HFFc6 (cell line): ENCODE measurements at regions not wholly inside any gene's neighbourhood (a gene's known extent, or its start where the extent isn't known, plus 50 kb on each side); places are given as distances from the start of the nearest gene placed in this dataset.

ENCODE experiments used
- DNase-seq: peaks from one replicate; pipeline ENCODE4 v3.0.0-alpha.2; 2018
- H3K27ac Mint-ChIP-seq: 2 replicates; pipeline ENCODE4 v1.8.0; 2020; ENCODE audit warnings: mild to moderate bottlenecking, mixed read lengths
- H3K27me3 Mint-ChIP-seq: 2 replicates; pipeline ENCODE4 v1.8.0; 2021; ENCODE audit warnings: mild to moderate bottlenecking, moderate library complexity, mixed read lengths; ENCODE audit not compliant: insufficient read depth
- H3K36me3 Mint-ChIP-seq: 2 replicates; pipeline ENCODE4 v1.8.0; 2021; ENCODE audit warnings: low read depth, mixed read lengths
- H3K4me1 Mint-ChIP-seq: 2 replicates; pipeline ENCODE4 v1.8.0; 2020; ENCODE audit warnings: low read depth, mixed read lengths
- H3K4me3 Mint-ChIP-seq: 2 replicates; pipeline ENCODE4 v1.8.0; 2020; ENCODE audit warnings: mild to moderate bottlenecking, moderate library complexity, mixed read lengths
- H3K9me3 Mint-ChIP-seq: 2 replicates; pipeline ENCODE4 v1.8.0; 2020; ENCODE audit warnings: mild to moderate bottlenecking, mixed read lengths
- TF ChIP-seq, protein P1 (sequence below): fragments of 200-600 bp; sonication (generic); IDR thresholded peaks from 2 replicates; pipeline ENCODE4 v1.5.0; 2021; ENCODE audit warnings: antibody characterized with exemption, mild to moderate bottlenecking

DNA sequence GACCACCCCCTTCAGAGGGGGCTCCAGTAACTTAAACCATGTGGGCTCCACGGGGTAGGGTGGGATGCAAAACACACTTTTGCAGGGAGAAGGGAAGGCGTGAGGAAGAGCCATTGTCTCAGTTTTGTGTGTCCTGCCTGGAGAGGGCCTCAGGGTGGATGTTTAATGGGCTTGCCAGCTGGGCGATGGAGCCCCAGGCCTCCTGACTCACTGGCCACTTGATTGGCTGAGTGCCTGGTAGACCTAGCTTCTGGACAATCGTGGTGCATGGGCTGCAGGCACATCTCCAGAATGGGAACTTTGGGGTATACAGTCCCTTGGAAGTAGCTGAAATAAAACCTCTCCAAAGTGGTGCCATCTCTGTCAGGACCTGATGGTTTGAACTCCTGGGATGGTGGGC is 118.3 kb upstream of the MRPS22 start:
- TF ChIP-seq, protein P1, sequence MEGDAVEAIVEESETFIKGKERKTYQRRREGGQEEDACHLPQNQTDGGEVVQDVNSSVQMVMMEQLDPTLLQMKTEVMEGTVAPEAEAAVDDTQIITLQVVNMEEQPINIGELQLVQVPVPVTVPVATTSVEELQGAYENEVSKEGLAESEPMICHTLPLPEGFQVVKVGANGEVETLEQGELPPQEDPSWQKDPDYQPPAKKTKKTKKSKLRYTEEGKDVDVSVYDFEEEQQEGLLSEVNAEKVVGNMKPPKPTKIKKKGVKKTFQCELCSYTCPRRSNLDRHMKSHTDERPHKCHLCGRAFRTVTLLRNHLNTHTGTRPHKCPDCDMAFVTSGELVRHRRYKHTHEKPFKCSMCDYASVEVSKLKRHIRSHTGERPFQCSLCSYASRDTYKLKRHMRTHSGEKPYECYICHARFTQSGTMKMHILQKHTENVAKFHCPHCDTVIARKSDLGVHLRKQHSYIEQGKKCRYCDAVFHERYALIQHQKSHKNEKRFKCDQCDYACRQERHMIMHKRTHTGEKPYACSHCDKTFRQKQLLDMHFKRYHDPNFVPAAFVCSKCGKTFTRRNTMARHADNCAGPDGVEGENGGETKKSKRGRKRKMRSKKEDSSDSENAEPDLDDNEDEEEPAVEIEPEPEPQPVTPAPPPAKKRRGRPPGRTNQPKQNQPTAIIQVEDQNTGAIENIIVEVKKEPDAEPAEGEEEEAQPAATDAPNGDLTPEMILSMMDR = no peak
- Mint-ChIP-seq H3K27ac (no peak overlapping the region), H3K36me3 (no peaks in the 10 kb centered on the region), H3K27me3 (peaks cover 5% of the 10 kb centered on the region), H3K9me3 (no peaks in the 10 kb centered on the region), H3K4me3 (no peak overlapping the region; the same call in 1 of the 2 replicates), H3K4me1 (peaks cover 31% of the 10 kb centered on the region)
- peak; percentile 70 for DNase-seq

DNA sequence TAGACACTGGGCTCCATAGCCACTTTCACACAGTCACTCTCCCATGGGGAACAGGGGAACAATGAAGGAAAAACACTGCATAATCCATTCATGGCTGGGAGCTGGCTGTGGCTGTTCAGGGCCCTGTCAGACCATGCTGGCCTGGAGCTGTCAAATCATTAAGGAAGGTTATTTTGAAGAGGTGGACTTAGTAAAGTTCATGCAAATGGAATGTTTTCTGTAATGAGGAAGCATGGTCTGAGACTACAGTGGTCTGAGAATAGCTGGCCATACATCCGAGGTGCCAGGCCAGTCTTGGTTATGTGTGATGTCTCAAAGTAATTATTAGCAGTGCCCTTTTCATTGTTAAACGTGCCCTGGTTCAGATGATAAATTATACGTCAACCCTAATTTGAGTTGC is 117.1 kb upstream of the MRPS22 start:
- no peak overlapping the region for H3K27ac Mint-ChIP-seq
- H3K9me3 Mint-ChIP-seq = no peaks in the 10 kb centered on the region
- peaks cover 33% of the 10 kb centered on the region for H3K4me1 Mint-ChIP-seq
- no peaks in the 10 kb centered on the region for H3K36me3 Mint-ChIP-seq
- DNase-seq = no peak
- TF ChIP-seq, protein P1 = no peak
- peaks cover 4% of the 10 kb centered on the region for H3K27me3 Mint-ChIP-seq
- H3K4me3 Mint-ChIP-seq = no peak overlapping the region

DNA sequence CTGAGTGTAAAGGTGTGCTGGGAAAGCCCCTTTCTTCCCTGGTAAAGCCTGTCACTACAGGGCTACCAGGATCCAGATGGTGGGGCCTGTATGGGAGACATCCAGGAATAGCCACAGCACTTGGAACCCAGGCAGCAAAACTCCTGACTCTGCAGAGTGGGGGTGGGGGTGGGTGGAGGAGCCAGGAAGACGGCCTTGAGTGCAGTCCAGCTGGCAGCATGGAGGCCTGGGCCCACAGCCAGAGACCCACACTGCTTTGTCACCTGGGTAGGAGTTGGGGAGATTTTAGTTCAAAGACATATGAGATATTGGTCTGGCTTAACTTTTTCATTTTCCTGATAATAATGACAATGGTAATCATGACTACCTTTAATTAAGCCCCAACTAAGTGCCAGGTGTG is 116.7 kb upstream of the MRPS22 start:
- Mint-ChIP-seq H3K4me1 (peaks cover 33% of the 10 kb centered on the region), H3K27ac (no peak overlapping the region), H3K9me3 (no peaks in the 10 kb centered on the region), H3K4me3 (no peak overlapping the region), H3K27me3 (peaks cover 4% of the 10 kb centered on the region), H3K36me3 (no peaks in the 10 kb centered on the region)
- TF ChIP-seq, protein P1 = no peak
- DNase-seq = no peak

DNA sequence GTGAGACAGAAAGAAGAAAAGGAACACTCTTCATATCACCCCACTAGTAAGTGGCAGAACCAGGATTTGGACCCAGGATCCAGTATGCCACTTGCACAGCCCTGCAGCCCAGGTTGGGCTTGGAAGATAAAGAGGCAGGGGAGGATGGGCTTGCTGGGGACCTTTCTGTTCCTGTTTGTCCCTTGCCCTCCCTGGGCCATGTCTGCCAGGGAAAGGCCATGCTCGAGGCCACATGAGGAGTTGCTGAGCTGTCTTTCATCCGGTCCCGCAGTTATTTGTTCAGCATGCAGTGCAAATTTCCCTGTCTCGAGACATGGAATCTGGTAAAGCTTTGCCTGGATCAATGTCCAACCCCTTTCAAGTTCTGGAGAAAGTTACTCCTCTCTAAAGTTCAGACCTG is 116.0 kb upstream of the MRPS22 start:
- Mint-ChIP-seq H3K4me3 (no peak overlapping the region), H3K27me3 (peaks cover 4% of the 10 kb centered on the region), H3K4me1 (peaks cover 33% of the 10 kb centered on the region), H3K36me3 (no peaks in the 10 kb centered on the region), H3K9me3 (no peaks in the 10 kb centered on the region), H3K27ac (no peak overlapping the region)
- no peak for DNase-seq
- TF ChIP-seq, protein P1 = no peak

DNA sequence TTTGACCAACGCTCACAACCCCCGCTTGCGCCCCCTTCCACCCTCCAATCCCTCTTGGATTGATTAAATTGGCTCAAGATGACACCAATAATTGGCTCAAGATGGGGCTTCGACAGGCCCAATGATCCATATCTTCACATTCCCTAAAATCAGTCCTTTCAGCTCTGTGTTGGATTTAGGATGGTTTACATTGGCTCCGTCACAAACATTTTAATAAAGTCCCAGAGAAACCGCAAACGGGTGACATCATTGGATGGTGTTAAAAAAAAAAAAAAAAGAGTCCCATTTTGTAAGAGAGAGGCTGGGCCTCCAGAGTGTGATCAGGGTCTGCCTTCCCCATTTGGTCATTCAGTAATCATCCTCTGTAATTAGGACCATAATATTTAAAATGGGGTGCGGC is 113.4 kb upstream of the MRPS22 start:
- TF ChIP-seq, protein P1 = no peak
- DNase-seq = no peak
- Mint-ChIP-seq H3K4me3 (no peak overlapping the region), H3K27ac (no peak overlapping the region), H3K36me3 (no peaks in the 10 kb centered on the region), H3K27me3 (peaks cover 4% of the 10 kb centered on the region), H3K9me3 (no peaks in the 10 kb centered on the region), H3K4me1 (peaks cover 23% of the 10 kb centered on the region)
